ENCODE measurements at regions not wholly inside any gene's neighbourhood (a gene's known extent, or its start where the extent isn't known, plus 50 kb on each side); places are given as distances from the start of the nearest gene placed in this dataset.

GRCh38 chr1:4263699-4264098, 363.6 kb upstream of the C1orf174 start:
- Histone ChIP-seq H3K27ac (replicated peaks in 1 of 4) (no peak overlapping the region), H3K36me3 (no peaks in the 10 kb centered on the region), H3K4me3 (no peak overlapping the region), H3K4me1 (no peaks in the 10 kb centered on the region), H3K27me3 (peaks cover 0 to 48% (median 3%) of the 10 kb centered on the region in 4 donors), H3K9me3 (no peaks in the 10 kb centered on the region)
- intact Hi-C loops (cut with DNase I): no loop called here
- no peak for TF ChIP-seq EP300 (IDR thresholded peaks at IDR 0.05)
- TF ChIP-seq CTCF (IDR thresholded peaks at IDR 0.05): no peak
- no peak for TF ChIP-seq POLR2A (IDR thresholded peaks at IDR 0.05; ENCODE audit: low read depth)
- no peak for TF ChIP-seq POLR2AphosphoS5 (IDR thresholded peaks at IDR 0.05)
- 72% methylated on average over 2 of the region's 2 CpGs for WGBS
- DNase-seq (ENCODE audit: extremely low spot score): peak; percentile 70

- Histone ChIP-seq H3K27ac (replicated peaks in 1 of 4) (no peak overlapping the region), H3K4me1 (no peaks in the 10 kb centered on the region), H3K36me3 (no peaks in the 10 kb centered on the region), H3K27me3 (peaks cover 0 to 66% (median 3%) of the 10 kb centered on the region in 4 donors), H3K9me3 (no peaks in the 10 kb centered on the region), H3K4me3 (no peak overlapping the region)
- intact Hi-C loops (cut with DNase I): no loop called here
- DNase-seq (ENCODE audit: extremely low spot score): peak; percentile 89
- 89% methylated on average over 1 of the region's 1 CpG for WGBS
- TF ChIP-seq POLR2AphosphoS5 (IDR thresholded peaks at IDR 0.05) (no peak), POLR2A (IDR thresholded peaks at IDR 0.05; ENCODE audit: low read depth) (no peak), EP300 (IDR thresholded peaks at IDR 0.05) (no peak), CTCF (IDR thresholded peaks at IDR 0.05) (no peak)
Measured at GRCh38 chr1:4265836-4266235, 365.8 kb upstream of the C1orf174 start.

GRCh38 chr1:4267381-4268261, 367.5 kb upstream of the C1orf174 start:
- H3K4me1 ChIP-seq: no peaks in the 10 kb centered on the region
- no peaks in the 10 kb centered on the region for H3K9me3 ChIP-seq
- no peaks in the 10 kb centered on the region for H3K36me3 ChIP-seq
- WGBS: 56% methylated on average over 12 of the region's 12 CpGs
- no peak overlapping the region for H3K27ac ChIP-seq (replicated peaks in 1 of 4)
- TF ChIP-seq POLR2AphosphoS5 (IDR thresholded peaks at IDR 0.05): no peak
- TF ChIP-seq EP300 (IDR thresholded peaks at IDR 0.05): no peak
- TF ChIP-seq CTCF (IDR thresholded peaks at IDR 0.05): no peak
- TF ChIP-seq POLR2A (IDR thresholded peaks at IDR 0.05; ENCODE audit: low read depth): no peak
- DNase-seq (ENCODE audit: extremely low spot score): peak; percentile 82
- no peak overlapping the region for H3K4me3 ChIP-seq
- H3K27me3 ChIP-seq: peaks cover 0 to 68% (median 3%) of the 10 kb centered on the region in 4 donors
- intact Hi-C loops (cut with DNase I): no loop called here

- no peaks in the 10 kb centered on the region for H3K36me3 ChIP-seq
- intact Hi-C loops (cut with DNase I): no loop called here
- TF ChIP-seq POLR2AphosphoS5 (IDR thresholded peaks at IDR 0.05): no peak
- TF ChIP-seq CTCF (IDR thresholded peaks at IDR 0.05): no peak
- TF ChIP-seq POLR2A (IDR thresholded peaks at IDR 0.05; ENCODE audit: low read depth): no peak
- no peak for TF ChIP-seq EP300 (IDR thresholded peaks at IDR 0.05)
- H3K4me1 ChIP-seq: no peaks in the 10 kb centered on the region
- H3K9me3 ChIP-seq: no peaks in the 10 kb centered on the region
- peaks cover 0 to 64% (median 3%) of the 10 kb centered on the region in 4 donors for H3K27me3 ChIP-seq
- peak; percentile 88 for DNase-seq (ENCODE audit: extremely low spot score)
- no peak overlapping the region for H3K27ac ChIP-seq (replicated peaks in 1 of 4)
- 83% methylated on average over 15 of the region's 15 CpGs for WGBS
- H3K4me3 ChIP-seq: no peak overlapping the region
Measured at GRCh38 chr1:4268262-4268888, 368.3 kb upstream of the C1orf174 start.
